Keratinocyte (primary cell): ENCODE measurements at regions not wholly inside any gene's neighbourhood (a gene's known extent, or its start where the extent isn't known, plus 50 kb on each side); places are given as distances from the start of the nearest gene placed in this dataset.

Source experiments
- DNase-seq: peaks from one replicate; pipeline ENCODE4 v3.0.0-alpha.2; 2011; ENCODE audit warnings: low read depth, missing footprints, low spot score
- FAIRE-seq: peaks from 2 replicates; lab custom pipeline; 2011; peaks lifted over from hg19 to GRCh38; lab: Jason Lieb, UNC
- H2AFZ ChIP-seq: 2 replicates; pipeline ENCODE4 v1.6.0; 2012; ENCODE audit warnings: low read length, control low read depth, inconsistent platforms; ENCODE audit not compliant: control insufficient read depth
- H3K27ac ChIP-seq: 2 replicates; pipeline ENCODE4 v1.5.1; 2011; ENCODE audit warnings: low read length; ENCODE audit not compliant: control insufficient read depth, insufficient read depth
- H3K27me3 ChIP-seq: 3 replicates; pipeline ENCODE4 v1.6.0; 2011; ENCODE audit warnings: low read length; ENCODE audit not compliant: control insufficient read depth, insufficient read depth; ENCODE audit errors: extremely low read depth
- H3K36me3 ChIP-seq, 2 experiments: 2 replicates in 1 of 2; 3 replicates in 1 of 2; pipeline ENCODE4 v1.5.1; 2011; ENCODE audit warnings: low read length in 2 of 2, mild to moderate bottlenecking in 1 of 2; ENCODE audit not compliant: control insufficient read depth in 2 of 2, insufficient read depth in 2 of 2; ENCODE audit errors: extremely low read depth in 1 of 2
- H3K4me1 ChIP-seq: 3 replicates; pipeline ENCODE4 v1.5.1; 2011; ENCODE audit warnings: low read length; ENCODE audit not compliant: control insufficient read depth, insufficient read depth; ENCODE audit errors: extremely low read depth
- H3K4me2 ChIP-seq: 3 replicates; pipeline ENCODE4 v1.6.0; 2011; ENCODE audit warnings: low read depth, low read length; ENCODE audit not compliant: control insufficient read depth, insufficient read depth; ENCODE audit errors: extremely low read depth
- H3K4me3 ChIP-seq, 3 experiments: fragments of 200-600 bp in 1 of 3; sonication (generic) in 1 of 3; 2 replicates in 2 of 3; 3 replicates in 1 of 3; pipeline ENCODE4 v1.5.1; 2011 to 2016; ENCODE audit warnings: low read length in 3 of 3, mild to moderate bottlenecking in 3 of 3, control low read depth in 2 of 3, inconsistent platforms in 1 of 3, low read depth in 1 of 3, mixed read lengths in 1 of 3, mixed run types in 1 of 3, moderate library complexity in 1 of 3; ENCODE audit not compliant: control insufficient read depth in 2 of 3, insufficient read depth in 2 of 3; ENCODE audit errors: extremely low read depth in 1 of 3
- H3K79me2 ChIP-seq: 2 replicates; pipeline ENCODE4 v1.6.0; 2012; ENCODE audit warnings: low read length; ENCODE audit not compliant: control insufficient read depth, insufficient read depth
- H3K9ac ChIP-seq: 3 replicates; pipeline ENCODE4 v1.6.0; 2011; ENCODE audit warnings: low read length; ENCODE audit not compliant: control insufficient read depth, insufficient read depth; ENCODE audit errors: extremely low read depth
- H3K9me1 ChIP-seq: 3 replicates; pipeline ENCODE4 v1.6.0; 2011; ENCODE audit warnings: low read length; ENCODE audit not compliant: control insufficient read depth, insufficient read depth; ENCODE audit errors: extremely low read depth
- H3K9me3 ChIP-seq: 2 replicates; pipeline ENCODE4 v1.5.1; 2012; ENCODE audit warnings: low read depth, low read length; ENCODE audit not compliant: control insufficient read depth
- H4K20me1 ChIP-seq: 3 replicates; pipeline ENCODE4 v1.6.0; 2011; ENCODE audit warnings: low read length; ENCODE audit not compliant: control insufficient read depth, insufficient read depth; ENCODE audit errors: extremely low read depth
- CTCF ChIP-seq, 3 experiments: IDR thresholded peaks in 1 of 3; conservative IDR thresholded peaks in 1 of 3; optimal IDR thresholded peaks in 1 of 3; 2 replicates in 2 of 3; 3 replicates in 1 of 3; pipeline versions ENCODE3 to v1.5.1; 2011; ENCODE audit warnings: low read length in 3 of 3, mild to moderate bottlenecking in 3 of 3, moderate library complexity in 2 of 3, control low read depth in 1 of 3, inconsistent platforms in 1 of 3; ENCODE audit not compliant: insufficient read depth in 2 of 3; ENCODE audit errors: extremely low read depth in 1 of 3
- EZH2 ChIP-seq: IDR thresholded peaks from one replicate; pipeline ENCODE4 v1.6.1; 2012; ENCODE audit warnings: inconsistent platforms, mild to moderate bottlenecking, low read length, moderate library complexity
- dilution Hi-C: fragments of 300-500 bp; cut with MboI; formaldehyde crosslinking; loops from one replicate; pipeline ENCODE4 v1.7.0; 2020; ENCODE audit warnings: low sequenced_read_pairs; ENCODE audit not compliant: extremely low pct_ligation_motif_present

- Histone ChIP-seq H3K9ac (no peak overlapping the region), H3K27me3 (no peaks in the 10 kb centered on the region), H3K27ac (no peak overlapping the region), H4K20me1 (no peaks in the 10 kb centered on the region), H3K9me3 (peaks cover 2% of the 10 kb centered on the region), H3K36me3 (no peaks in the 10 kb centered on the region), H3K9me1 (no peaks in the 10 kb centered on the region), H2AFZ (no peak overlapping the region), H3K4me3 (no peak overlapping the region), H3K4me1 (no peaks in the 10 kb centered on the region), H3K79me2 (no peaks in the 10 kb centered on the region), H3K4me2 (no peak overlapping the region)
- dilution Hi-C loops = no loop called here
- TF ChIP-seq CTCF (optimal IDR thresholded peaks at IDR 0.05 in 1 of 3, IDR thresholded peaks at IDR 0.05 in 1 of 3, conservative IDR thresholded peaks at IDR 0.05 in 1 of 3; ENCODE audit: extremely low read depth in 1 of 3, insufficient read depth in 2 of 3, low read length in 3 of 3) (no peak), EZH2 (no peak)
- FAIRE-seq (no peak), DNase-seq (no peak)
Measured at GRCh38 chr19:30122431-30122830, 180.4 kb downstream of the URI1 start.

- no peaks in the 10 kb centered on the region for H3K4me1 ChIP-seq
- DNase-seq = no peak
- H3K4me3 ChIP-seq = no peak overlapping the region
- dilution Hi-C loops = no loop called here
- no peak for FAIRE-seq
- no peak overlapping the region for H3K9ac ChIP-seq
- H3K27me3 ChIP-seq = no peaks in the 10 kb centered on the region
- H4K20me1 ChIP-seq = no peaks in the 10 kb centered on the region
- H2AFZ ChIP-seq = no peak overlapping the region
- H3K27ac ChIP-seq = no peak overlapping the region
- H3K79me2 ChIP-seq = no peaks in the 10 kb centered on the region
- no peak for TF ChIP-seq EZH2
- TF ChIP-seq CTCF (optimal IDR thresholded peaks at IDR 0.05 in 1 of 3, IDR thresholded peaks at IDR 0.05 in 1 of 3, conservative IDR thresholded peaks at IDR 0.05 in 1 of 3; ENCODE audit: extremely low read depth in 1 of 3, insufficient read depth in 2 of 3, low read length in 3 of 3) = no peak
- H3K4me2 ChIP-seq = no peak overlapping the region
- no peaks in the 10 kb centered on the region for H3K9me3 ChIP-seq
- H3K36me3 ChIP-seq = no peaks in the 10 kb centered on the region
- H3K9me1 ChIP-seq = no peaks in the 10 kb centered on the region
Measured at GRCh38 chr19:30123119-30123518, 181.1 kb downstream of the URI1 start.
